ENCODE measurements at regions not wholly inside any gene's neighbourhood (a gene's known extent, or its start where the extent isn't known, plus 50 kb on each side); places are given as distances from the start of the nearest gene placed in this dataset.

- Histone ChIP-seq H3K36me3 (no peaks in the 10 kb centered on the region), H3K4me1 (ENCODE audit: low read depth) (no peaks in the 10 kb centered on the region), H3K27me3 (no peaks in the 10 kb centered on the region), H3K4me3 (no peak overlapping the region), H3K27ac (no peak overlapping the region), H3K9me3 (ENCODE audit: low read depth) (no peaks in the 10 kb centered on the region)
- no peak for DNase-seq (ENCODE audit: low read depth in 1 of 2, low spot score in 1 of 2)
- TF ChIP-seq CTCF (IDR thresholded peaks at IDR 0.05; ENCODE audit: low read depth, low read length), result no peak
These were observed 116.0 kb downstream of the TENT4A start for GRCh38 chr5:6829150-6829784.

- Histone ChIP-seq H3K4me3 (no peak overlapping the region), H3K27me3 (no peaks in the 10 kb centered on the region), H3K4me1 (ENCODE audit: low read depth) (no peaks in the 10 kb centered on the region), H3K9me3 (ENCODE audit: low read depth) (no peaks in the 10 kb centered on the region), H3K27ac (no peak overlapping the region), H3K36me3 (no peaks in the 10 kb centered on the region)
- TF ChIP-seq CTCF (IDR thresholded peaks at IDR 0.05; ENCODE audit: low read depth, low read length), result no peak
- DNase-seq (ENCODE audit: low read depth in 1 of 2, low spot score in 1 of 2), result no peak
These were observed 117.5 kb downstream of the TENT4A start for GRCh38 chr5:6830643-6831239.

- Histone ChIP-seq H3K27me3 (no peaks in the 10 kb centered on the region), H3K27ac (no peak overlapping the region), H3K4me1 (ENCODE audit: low read depth) (no peaks in the 10 kb centered on the region), H3K4me3 (no peak overlapping the region), H3K36me3 (no peaks in the 10 kb centered on the region), H3K9me3 (ENCODE audit: low read depth) (no peaks in the 10 kb centered on the region)
- TF ChIP-seq CTCF (IDR thresholded peaks at IDR 0.05; ENCODE audit: low read depth, low read length), result no peak
- no peak for DNase-seq (ENCODE audit: low read depth in 1 of 2, low spot score in 1 of 2)
These were observed 118.7 kb downstream of the TENT4A start for GRCh38 chr5:6831678-6832671.

GRCh38 chr5:6832994-6833393 lies 119.8 kb downstream of the TENT4A start:
- Histone ChIP-seq H3K9me3 (ENCODE audit: low read depth) (no peaks in the 10 kb centered on the region), H3K27ac (no peak overlapping the region), H3K27me3 (no peaks in the 10 kb centered on the region), H3K4me3 (no peak overlapping the region), H3K4me1 (ENCODE audit: low read depth) (no peaks in the 10 kb centered on the region), H3K36me3 (no peaks in the 10 kb centered on the region)
- DNase-seq (ENCODE audit: low read depth in 1 of 2, low spot score in 1 of 2), result no peak
- TF ChIP-seq CTCF (IDR thresholded peaks at IDR 0.05; ENCODE audit: low read depth, low read length), result no peak

GRCh38 chr5:6833406-6833805 lies 120.2 kb downstream of the TENT4A start:
- Histone ChIP-seq H3K9me3 (ENCODE audit: low read depth) (no peaks in the 10 kb centered on the region), H3K27me3 (no peaks in the 10 kb centered on the region), H3K27ac (no peak overlapping the region), H3K4me1 (ENCODE audit: low read depth) (no peaks in the 10 kb centered on the region), H3K36me3 (no peaks in the 10 kb centered on the region), H3K4me3 (no peak overlapping the region)
- no peak for TF ChIP-seq CTCF (IDR thresholded peaks at IDR 0.05; ENCODE audit: low read depth, low read length)
- DNase-seq (ENCODE audit: low read depth in 1 of 2, low spot score in 1 of 2), result no peak
